ENCODE measurements at regions not wholly inside any gene's neighbourhood (a gene's known extent, or its start where the extent isn't known, plus 50 kb on each side); places are given as distances from the start of the nearest gene placed in this dataset.

GRCh38 chr5:105168806-105169205 lies 1606.2 kb upstream of the NUDT12 start:
- Histone ChIP-seq H3K23ac (ENCODE audit: insufficient read length, low read depth, low read length) (no peak overlapping the region), H3K9ac (ENCODE audit: extremely low read depth, insufficient read length, low read length) (no peak overlapping the region), H3K9me3 (ENCODE audit: control insufficient read depth, low read depth, low read length) (no peaks in the 10 kb centered on the region), H2AFZ (ENCODE audit: low read length) (no peak overlapping the region), H2BK15ac (ENCODE audit: low read depth, low read length) (no peak overlapping the region), H4K8ac (replicated peaks; ENCODE audit: insufficient read length, low read depth, low read length) (no peak overlapping the region), H3K23me2 (ENCODE audit: insufficient read length, low read depth, low read length, poor library complexity, severe bottlenecking) (no peaks in the 10 kb centered on the region), H2BK20ac (ENCODE audit: low read depth, low read length, poor library complexity, severe bottlenecking) (no peak overlapping the region), H3K79me1 (ENCODE audit: insufficient read depth, low read depth, low read length, poor library complexity, severe bottlenecking) (no peaks in the 10 kb centered on the region), H3K56ac (ENCODE audit: insufficient read length, low read depth, low read length) (no peak overlapping the region), H3K4me2 (ENCODE audit: insufficient read depth, insufficient read length, low read length) (no peak overlapping the region), H2BK12ac (ENCODE audit: insufficient read length, low read depth, low read length) (no peak overlapping the region), H3T11ph (ENCODE audit: low read length) (no peak overlapping the region), H2AK5ac (ENCODE audit: insufficient read length, low read length) (no peak overlapping the region), H3K4ac (ENCODE audit: low read depth, low read length) (no peak overlapping the region), H4K5ac (ENCODE audit: insufficient read length, low read depth, low read length) (no peak overlapping the region), H3K4me1 (ENCODE audit: insufficient read depth, low read length) (no peaks in the 10 kb centered on the region; the same call in 1 of the 2 replicates), H2BK120ac (ENCODE audit: low read depth, low read length, poor library complexity, severe bottlenecking) (no peak overlapping the region), H3K27me3 (ENCODE audit: insufficient read depth, low read length) (no peaks in the 10 kb centered on the region), H3K79me2 (ENCODE audit: insufficient read depth, low read length) (no peaks in the 10 kb centered on the region), H3K27ac (ENCODE audit: insufficient read length, low read depth, low read length) (no peak overlapping the region), H4K20me1 (ENCODE audit: control insufficient read depth, insufficient read depth, insufficient read length) (no peaks in the 10 kb centered on the region), H3K18ac (ENCODE audit: insufficient read length, low read depth, low read length) (no peak overlapping the region), H2BK5ac (ENCODE audit: insufficient read length, low read length) (no peak overlapping the region), H3K14ac (ENCODE audit: insufficient read depth, low read length) (no peak overlapping the region), H4K91ac (ENCODE audit: insufficient read length, low read depth, low read length) (no peak overlapping the region)
- peaks cover 5 to 8% of the 10 kb centered on the region in 2 experiments; a peak in 4 of 5 replicates for H3K9me3 Mint-ChIP-seq
- DNase-seq, result no peak
- TF ChIP-seq CTCF (conservative IDR thresholded peaks at IDR 0.05), result no peak
- no peak overlapping the region for H3K4me3 Mint-ChIP-seq
- no CpG with 5 or more reads among the region's 1 CpG for WGBS (ENCODE audit: extremely low coverage, insufficient read length, low lambda C conversion rate)
- H3K27me3 Mint-ChIP-seq (ENCODE audit: low read depth), result no peaks in the 10 kb centered on the region
- peaks cover 0 to 9% (median 8%) of the 10 kb centered on the region in 3 experiments; a peak in 5 of 7 replicates for H3K36me3 Mint-ChIP-seq (ENCODE audit: insufficient read depth in 1 of 3, low read depth in 3 of 3)
- H3K4me1 Mint-ChIP-seq, result peaks cover 12 to 17% of the 10 kb centered on the region in 2 experiments
- H3K27ac Mint-ChIP-seq, result no peak overlapping the region
